Common myeloid progenitor, CD34-positive (primary cell): ENCODE measurements at regions not wholly inside any gene's neighbourhood (a gene's known extent, or its start where the extent isn't known, plus 50 kb on each side); places are given as distances from the start of the nearest gene placed in this dataset.
"Not testable (repeated sequence)": the region's sequence is repeated elsewhere in the genome, so short reads cannot be mapped to it uniquely, and the experiment has no call there.

Source experiments
- CTCF ChIA-PET: fragments of 350-600 bp; sonication (Branson Sonifier 250); formaldehyde crosslinking; loops from one replicate; lab custom pipeline; 2021; ENCODE audit warnings: antibody characterized with exemption; lab: Charles Lee
- POLR2A ChIA-PET: fragments of 350-600 bp; sonication (Branson Sonifier 250); formaldehyde crosslinking; loops from one replicate; lab custom pipeline; 2021; ENCODE audit warnings: antibody characterized with exemption; lab: Charles Lee
- DNase-seq, 3 donors: peaks; one replicate each; pipeline versions ENCODE4 v3.0.0 to v3.0.0-alpha.2; 2013
- H3K27ac ChIP-seq, 2 experiments: 1 replicate in 1 of 2; 2 replicates in 1 of 2; pipeline ENCODE4 v1.7.0; 2013; ENCODE audit warnings: inconsistent platforms in 2 of 2, low read length in 2 of 2, mild to moderate bottlenecking in 2 of 2, low read depth in 1 of 2, moderate library complexity in 1 of 2; ENCODE audit not compliant: severe bottlenecking in 2 of 2, insufficient read depth in 1 of 2, poor library complexity in 1 of 2
- H3K27me3 ChIP-seq, 5 experiments: replicated peaks in 2 of 5; 1 replicate in 3 of 5; 2 replicates in 2 of 5; pipeline versions ENCODE4 v1.6.1 to v1.7.0; 2013; ENCODE audit warnings: low read length in 4 of 5, mild to moderate bottlenecking in 2 of 5, moderate library complexity in 2 of 5, inconsistent platforms in 1 of 5; ENCODE audit not compliant: insufficient read depth in 5 of 5, control insufficient read depth in 4 of 5
- H3K36me3 ChIP-seq, 4 experiments: 1 replicate in 2 of 4; 2 replicates in 2 of 4; pipeline versions ENCODE4 v1.6.1 to v1.7.0; 2013; ENCODE audit warnings: low read length in 3 of 4, control low read depth in 1 of 4, mild to moderate bottlenecking in 1 of 4; ENCODE audit not compliant: control insufficient read depth in 4 of 4, insufficient read depth in 4 of 4
- H3K4me1 ChIP-seq, 4 experiments: 1 replicate in 3 of 4; 2 replicates in 1 of 4; pipeline versions ENCODE4 v1.6.1 to v1.7.1; 2013; ENCODE audit warnings: low read length in 3 of 4, mild to moderate bottlenecking in 3 of 4, control low read depth in 1 of 4, inconsistent platforms in 1 of 4, moderate library complexity in 1 of 4; ENCODE audit not compliant: control insufficient read depth in 4 of 4, insufficient read depth in 4 of 4; ENCODE audit errors: control extremely low read depth in 1 of 4
- H3K4me3 ChIP-seq, 7 experiments: 1 replicate in 4 of 7; 2 replicates in 3 of 7; pipeline versions ENCODE4 v1.5.1 to v1.7.0; 2013; ENCODE audit warnings: mild to moderate bottlenecking in 7 of 7, low read length in 6 of 7, moderate library complexity in 6 of 7, inconsistent platforms in 2 of 7, low read depth in 2 of 7, control low read depth in 1 of 7; ENCODE audit not compliant: insufficient read depth in 4 of 7, control insufficient read depth in 1 of 7; ENCODE audit errors: extremely low read depth in 1 of 7
- H3K9me3 ChIP-seq, 5 experiments: 1 replicate in 4 of 5; 2 replicates in 1 of 5; pipeline versions ENCODE4 v1.6.1 to v1.7.1; 2013; ENCODE audit warnings: low read length in 4 of 5, mild to moderate bottlenecking in 2 of 5, inconsistent platforms in 1 of 5, low read depth in 1 of 5, moderate library complexity in 1 of 5; ENCODE audit not compliant: control insufficient read depth in 4 of 5, insufficient read depth in 2 of 5; ENCODE audit errors: control extremely low read depth in 1 of 5
- WGBS: methylation state at CpG from one replicate; pipeline ENCODE4 v1.1.5; 2013; ENCODE audit not compliant: insufficient coverage; 5-methylcytosine and 5-hydroxymethylcytosine counted together

DNA sequence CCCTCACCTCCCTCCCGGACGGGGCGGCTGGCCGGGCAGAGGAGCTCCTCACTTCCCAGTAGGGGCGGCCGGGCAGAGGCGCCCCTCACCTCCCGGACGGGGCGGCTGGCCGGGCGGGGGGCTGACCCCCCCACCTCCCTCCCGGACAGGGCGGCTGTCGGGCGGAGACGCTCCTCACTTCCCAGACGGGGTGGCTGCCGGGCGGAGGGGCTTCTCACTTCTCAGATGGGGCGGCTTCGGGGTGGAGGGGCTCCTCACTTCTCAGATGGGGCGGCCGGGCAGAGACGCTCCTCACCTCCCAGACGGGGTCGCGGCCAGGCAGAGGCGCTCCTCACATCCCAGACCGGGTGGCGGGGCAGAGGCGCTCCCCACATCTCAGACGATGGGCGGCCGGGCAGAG is 106.3 kb upstream of the TSC22D1 start:
- H3K27ac ChIP-seq, H3K36me3 ChIP-seq, CTCF ChIA-PET, POLR2A ChIA-PET, H3K4me1 ChIP-seq, DNase-seq, H3K27me3 ChIP-seq, H3K9me3 ChIP-seq, H3K4me3 ChIP-seq: not testable (repeated sequence)
- WGBS = 98% methylated on average over 12 of the region's 35 CpGs

DNA sequence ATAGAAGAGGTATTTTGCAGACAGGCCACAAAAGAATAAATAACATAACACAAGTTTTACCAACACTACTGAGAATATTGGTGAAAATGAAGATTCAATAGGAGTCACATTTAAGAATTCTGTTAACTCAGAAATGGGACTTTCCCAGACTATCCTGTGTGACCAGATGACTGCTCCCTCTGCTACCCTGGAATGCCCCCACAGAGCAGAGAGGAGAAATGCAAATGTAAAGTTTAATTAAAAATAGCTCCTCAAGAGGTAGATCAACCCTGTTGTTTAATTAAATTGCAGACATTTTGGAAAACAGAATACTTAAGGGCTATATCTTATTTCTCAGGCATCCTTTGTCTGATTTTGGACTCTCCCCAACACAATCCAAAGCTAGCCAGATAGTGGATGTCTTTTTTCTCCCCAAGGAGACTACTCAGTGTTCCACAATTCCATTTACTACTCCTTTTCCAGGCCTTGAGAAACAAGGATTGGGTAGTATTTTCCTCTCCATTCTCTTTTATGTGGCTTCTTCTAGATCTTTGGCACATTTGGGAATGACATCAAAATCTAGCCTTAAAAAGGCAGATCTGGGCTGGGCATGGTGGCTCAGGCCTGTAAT is 104.7 kb upstream of the TSC22D1 start:
- Histone ChIP-seq H3K27me3 (no peaks in the 10 kb centered on the region), H3K9me3 (peaks cover 0 to 2% (median 0%) of the 10 kb centered on the region in 5 experiments), H3K27ac (no peak overlapping the region), H3K36me3 (no peaks in the 10 kb centered on the region), H3K4me1 (no peaks in the 10 kb centered on the region), H3K4me3 (no peak overlapping the region)
- CTCF ChIA-PET = no interaction called here
- DNase-seq = no peak
- POLR2A ChIA-PET = no interaction called here

DNA sequence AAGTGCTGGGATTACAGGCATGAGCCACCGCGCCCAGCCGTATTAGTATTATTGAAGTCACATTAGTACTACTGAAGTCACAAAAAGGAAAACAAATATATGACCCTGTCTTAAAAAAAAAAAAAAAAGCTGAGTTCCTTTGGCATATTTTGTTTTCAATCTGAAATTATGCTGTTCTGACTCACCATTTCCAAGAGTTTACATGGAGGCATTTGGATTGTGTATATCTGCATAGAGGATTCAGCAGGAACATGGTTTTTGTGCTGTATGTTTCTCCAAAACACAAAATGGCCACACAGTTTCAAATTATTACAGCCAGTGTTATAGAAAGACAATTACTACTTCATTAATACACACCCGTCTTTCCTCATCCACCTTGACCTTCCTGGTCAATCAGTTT is 103.5 kb upstream of the TSC22D1 start:
- H3K4me1 ChIP-seq = no peaks in the 10 kb centered on the region
- ChIA-PET POLR2A (no interaction called here), CTCF (no interaction called here)
- H3K9me3 ChIP-seq = peaks cover 0 to 2% (median 0%) of the 10 kb centered on the region in 5 experiments
- no peak overlapping the region for H3K27ac ChIP-seq
- DNase-seq = no peak
- no peak overlapping the region for H3K4me3 ChIP-seq
- WGBS = 63% methylated on average over 3 of the region's 4 CpGs
- no peaks in the 10 kb centered on the region for H3K27me3 ChIP-seq
- no peaks in the 10 kb centered on the region for H3K36me3 ChIP-seq

DNA sequence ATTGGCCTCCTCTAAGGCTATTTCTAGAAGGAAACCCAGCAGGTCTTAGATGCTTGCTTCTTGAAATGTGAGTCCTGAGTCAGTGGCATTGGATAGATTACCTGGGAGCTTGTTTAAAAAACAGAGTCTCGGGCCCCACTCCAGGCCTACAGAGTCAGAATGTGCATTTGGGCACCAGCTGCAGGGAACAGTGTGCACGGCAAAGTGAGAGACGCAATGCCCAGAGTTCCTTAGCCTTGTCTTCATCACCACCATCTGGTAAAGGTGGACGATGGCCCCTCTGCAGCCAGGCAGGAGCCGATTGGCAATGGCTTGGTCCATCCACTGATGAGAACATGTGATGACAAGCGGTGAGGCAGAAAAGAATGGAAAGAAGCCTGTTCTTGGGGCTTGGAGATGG is 102.1 kb upstream of the TSC22D1 start:
- ChIA-PET POLR2A (no interaction called here), CTCF (no interaction called here)
- no peak overlapping the region for H3K4me3 ChIP-seq
- DNase-seq = no peak
- no peaks in the 10 kb centered on the region for H3K36me3 ChIP-seq
- H3K9me3 ChIP-seq = peaks cover 0 to 2% (median 0%) of the 10 kb centered on the region in 5 experiments
- WGBS = 100% methylated on average over 6 of the region's 6 CpGs
- no peak overlapping the region for H3K27ac ChIP-seq
- no peaks in the 10 kb centered on the region for H3K4me1 ChIP-seq
- H3K27me3 ChIP-seq = no peaks in the 10 kb centered on the region

DNA sequence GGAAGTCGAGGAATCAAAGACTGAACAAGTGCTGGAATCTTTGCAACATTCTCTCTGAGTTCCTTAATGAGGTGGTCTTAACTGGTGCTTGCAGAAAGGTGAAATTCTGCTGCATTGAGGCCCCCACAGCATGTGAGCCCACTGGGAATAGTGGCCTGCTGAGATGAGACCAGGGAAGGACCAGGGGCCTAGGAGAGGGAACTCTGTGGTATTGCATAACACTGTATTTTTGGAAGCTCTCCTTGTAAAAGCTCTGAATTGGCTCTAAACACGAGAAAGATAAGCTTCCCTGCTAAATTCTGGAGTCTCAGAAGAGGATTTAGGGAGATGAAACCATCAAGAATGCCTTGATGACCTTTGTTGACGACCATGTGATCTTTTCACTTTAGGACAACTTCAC is 100.4 kb upstream of the TSC22D1 start:
- WGBS = 76% methylated on average over 2 of the region's 3 CpGs
- Histone ChIP-seq H3K4me3 (no peak overlapping the region), H3K36me3 (no peaks in the 10 kb centered on the region), H3K27ac (no peak overlapping the region), H3K4me1 (no peaks in the 10 kb centered on the region), H3K27me3 (no peaks in the 10 kb centered on the region), H3K9me3 (peaks cover 0 to 2% (median 0%) of the 10 kb centered on the region in 5 experiments)
- DNase-seq = no peak
- ChIA-PET POLR2A (no interaction called here), CTCF (no interaction called here)

DNA sequence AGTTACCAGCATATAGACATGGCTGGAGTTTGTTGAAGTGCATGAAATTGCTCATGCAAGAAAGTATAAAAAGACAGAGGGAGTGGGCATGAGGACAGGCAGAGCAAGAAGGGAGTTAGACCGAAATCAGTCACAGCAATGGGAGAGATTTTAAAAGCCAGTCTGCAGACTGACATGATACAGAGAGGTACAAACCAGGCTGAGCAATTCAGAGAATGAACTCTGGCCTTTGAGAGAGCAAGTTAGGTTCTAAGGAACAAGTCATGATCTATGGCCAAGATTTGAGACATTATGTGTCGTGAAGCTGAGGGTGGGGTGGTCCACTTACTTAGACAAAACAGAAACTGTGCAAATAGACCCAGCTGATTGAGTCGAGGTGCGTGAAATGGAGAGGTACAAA is 93.4 kb upstream of the TSC22D1 start:
- Histone ChIP-seq H3K4me1 (no peaks in the 10 kb centered on the region), H3K27me3 (no peaks in the 10 kb centered on the region), H3K36me3 (no peaks in the 10 kb centered on the region), H3K27ac (no peak overlapping the region), H3K4me3 (no peak overlapping the region), H3K9me3 (no peaks in the 10 kb centered on the region)
- no peak for DNase-seq
- 100% methylated on average over 4 of the region's 4 CpGs for WGBS
- ChIA-PET POLR2A (no interaction called here), CTCF (interaction anchor here (0.7 kb wide), 1 partner anchor 185 kb away, joined by 3 read pairs; no protein-coding TSS in a partner anchor)

DNA sequence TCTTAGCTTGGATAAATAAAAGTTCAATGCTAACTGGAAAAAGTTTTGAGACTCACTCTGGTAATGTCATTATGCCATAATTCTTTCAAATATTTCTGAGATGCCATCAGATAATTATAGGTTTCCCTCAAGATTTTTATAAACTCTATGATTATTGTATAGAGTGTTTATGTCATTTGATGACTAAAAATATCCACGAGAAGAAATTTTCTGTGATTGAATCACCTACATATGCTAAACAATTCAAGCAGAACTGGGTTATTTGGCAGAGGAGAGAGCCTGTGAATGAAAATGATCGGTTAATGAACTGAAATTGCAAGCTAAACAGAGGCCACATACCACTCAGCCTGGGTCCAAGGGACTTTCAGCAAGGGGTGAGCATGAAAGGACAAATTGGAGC is 92.6 kb upstream of the TSC22D1 start:
- H3K27me3 ChIP-seq = no peaks in the 10 kb centered on the region
- DNase-seq = no peak
- H3K36me3 ChIP-seq = no peaks in the 10 kb centered on the region
- no peak overlapping the region for H3K27ac ChIP-seq
- CTCF ChIA-PET = no interaction called here
- no peaks in the 10 kb centered on the region for H3K9me3 ChIP-seq
- no peaks in the 10 kb centered on the region for H3K4me1 ChIP-seq
- WGBS = 100% methylated on average over 1 of the region's 2 CpGs
- POLR2A ChIA-PET = no interaction called here
- H3K4me3 ChIP-seq = no peak overlapping the region
